Retinal pigment epithelial cell (primary cell): ENCODE measurements at regions not wholly inside any gene's neighbourhood (a gene's known extent, or its start where the extent isn't known, plus 50 kb on each side); places are given as distances from the start of the nearest gene placed in this dataset.
A peak's percentile ranks its signal among the peaks of the same experiment; 100 is the strongest.
"Not testable (repeated sequence)": the region's sequence is repeated elsewhere in the genome, so short reads cannot be mapped to it uniquely, and the experiment has no call there.

Experiments used
- DNase-seq: peaks from one replicate; pipeline ENCODE4 v3.0.0-alpha.2; 2010; ENCODE audit warnings: low read depth
- H3K4me3 ChIP-seq: 2 replicates; pipeline ENCODE4 v1.5.1; 2011; ENCODE audit warnings: mild to moderate bottlenecking, low read length, control low read depth, moderate library complexity
- CTCF ChIP-seq: conservative IDR thresholded peaks from 2 replicates; pipeline ENCODE4 v1.5.1; 2011; ENCODE audit warnings: low read depth, low read length, control low read depth, inconsistent platforms

GRCh38 chr4:19187096-19187495 lies 1064.6 kb upstream of the SLIT2 start:
- no peak for TF ChIP-seq CTCF
- H3K4me3 ChIP-seq = no peak overlapping the region
- DNase-seq = peak; percentile 36

- not testable (repeated sequence) for DNase-seq, H3K4me3 ChIP-seq
Observed at GRCh38 chr4:19181631-19182030, 1070.1 kb upstream of the SLIT2 start.

GRCh38 chr4:19178835-19179234 lies 1072.9 kb upstream of the SLIT2 start:
- H3K4me3 ChIP-seq = no peak overlapping the region
- no peak for DNase-seq
- TF ChIP-seq CTCF = no peak

GRCh38 chr4:19177616-19178015 lies 1074.1 kb upstream of the SLIT2 start:
- TF ChIP-seq CTCF = no peak
- no peak overlapping the region for H3K4me3 ChIP-seq
- DNase-seq = no peak

- DNase-seq = no peak
- no peak overlapping the region for H3K4me3 ChIP-seq
- no peak for TF ChIP-seq CTCF
Observed at GRCh38 chr4:19171832-19172231, 1079.9 kb upstream of the SLIT2 start.

- no peak for DNase-seq
- TF ChIP-seq CTCF = no peak
- H3K4me3 ChIP-seq = no peak overlapping the region
Observed at GRCh38 chr4:19167311-19167710, 1084.4 kb upstream of the SLIT2 start.

GRCh38 chr4:19164334-19164733 lies 1087.4 kb upstream of the SLIT2 start:
- TF ChIP-seq CTCF = no peak
- no peak for DNase-seq
- H3K4me3 ChIP-seq = no peak overlapping the region

GRCh38 chr4:19159874-19160273 lies 1091.8 kb upstream of the SLIT2 start:
- no peak for TF ChIP-seq CTCF
- peak; percentile 45 for DNase-seq
- no peak overlapping the region for H3K4me3 ChIP-seq
